GM20000 (cell line): ENCODE measurements at regions not wholly inside any gene's neighbourhood (a gene's known extent, or its start where the extent isn't known, plus 50 kb on each side); places are given as distances from the start of the nearest gene placed in this dataset.

Source experiments
- DNase-seq: peaks from one replicate; pipeline ENCODE4 v3.0.0; 2012; ENCODE audit warnings: low spot score
- CTCF ChIP-seq: IDR thresholded peaks from 2 replicates; pipeline ENCODE4 v1.5.1; 2012; ENCODE audit warnings: mild to moderate bottlenecking, control low read depth; ENCODE audit errors: extremely low read depth, missing control alignments

- no peak for DNase-seq
- no peak for TF ChIP-seq CTCF
Observed at GRCh38 chr20:30598460-30599230, 658.8 kb upstream of the DEFB115 start.

DNA sequence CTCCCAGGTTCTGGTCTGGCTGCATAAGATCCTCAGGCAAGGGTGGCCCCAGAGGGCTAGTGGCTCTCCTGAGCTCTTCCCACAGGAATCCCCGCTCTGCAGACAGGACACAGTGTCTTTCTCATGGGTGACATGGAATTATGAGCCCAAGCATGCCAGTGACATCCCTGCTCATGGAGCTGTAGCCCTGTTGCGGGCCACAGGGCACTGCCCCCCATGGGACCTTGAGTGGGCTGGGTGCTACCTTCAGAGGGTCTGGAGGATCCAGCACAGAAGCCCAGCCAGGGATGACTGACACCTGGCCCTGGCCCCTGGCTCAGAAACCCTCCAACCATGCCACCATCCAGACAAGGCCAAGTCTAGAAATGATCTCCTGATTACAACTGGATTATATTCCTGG is 657.5 kb upstream of the DEFB115 start:
- no peak for DNase-seq
- TF ChIP-seq CTCF, result no peak

GRCh38 chr20:30601974-30602373 is 655.5 kb upstream of the DEFB115 start:
- no peak for DNase-seq

DNA sequence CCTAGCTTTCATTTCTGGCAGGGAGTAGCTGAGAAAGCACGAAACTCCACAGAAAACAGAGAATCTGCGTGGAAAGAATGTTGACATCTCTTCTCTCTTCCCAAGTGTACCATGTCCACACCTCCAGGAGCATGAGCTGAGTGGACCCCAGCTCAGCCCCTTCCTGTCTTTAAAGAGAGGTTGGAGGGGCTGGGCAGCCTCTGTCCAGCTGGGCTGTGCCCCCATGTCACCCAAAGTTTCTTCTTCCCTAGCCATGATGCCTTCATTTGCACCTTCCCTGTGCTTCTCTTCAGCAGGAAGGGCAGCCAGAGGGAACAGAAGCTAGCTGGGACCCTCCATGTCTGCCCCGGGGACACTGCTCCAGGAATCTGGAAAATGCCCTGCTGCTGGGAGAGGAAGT is 655.0 kb upstream of the DEFB115 start:
- DNase-seq, result no peak

More at GRCh38 chr20:30601974-30602373, 655.5 kb upstream of the DEFB115 start:
- no peak for TF ChIP-seq CTCF

GRCh38 chr20:30606990-30607389 is 650.5 kb upstream of the DEFB115 start:
- no peak for DNase-seq
- no peak for TF ChIP-seq CTCF

More for the DNA sequence above, 655.0 kb upstream of the DEFB115 start:
- TF ChIP-seq CTCF, result no peak

DNA sequence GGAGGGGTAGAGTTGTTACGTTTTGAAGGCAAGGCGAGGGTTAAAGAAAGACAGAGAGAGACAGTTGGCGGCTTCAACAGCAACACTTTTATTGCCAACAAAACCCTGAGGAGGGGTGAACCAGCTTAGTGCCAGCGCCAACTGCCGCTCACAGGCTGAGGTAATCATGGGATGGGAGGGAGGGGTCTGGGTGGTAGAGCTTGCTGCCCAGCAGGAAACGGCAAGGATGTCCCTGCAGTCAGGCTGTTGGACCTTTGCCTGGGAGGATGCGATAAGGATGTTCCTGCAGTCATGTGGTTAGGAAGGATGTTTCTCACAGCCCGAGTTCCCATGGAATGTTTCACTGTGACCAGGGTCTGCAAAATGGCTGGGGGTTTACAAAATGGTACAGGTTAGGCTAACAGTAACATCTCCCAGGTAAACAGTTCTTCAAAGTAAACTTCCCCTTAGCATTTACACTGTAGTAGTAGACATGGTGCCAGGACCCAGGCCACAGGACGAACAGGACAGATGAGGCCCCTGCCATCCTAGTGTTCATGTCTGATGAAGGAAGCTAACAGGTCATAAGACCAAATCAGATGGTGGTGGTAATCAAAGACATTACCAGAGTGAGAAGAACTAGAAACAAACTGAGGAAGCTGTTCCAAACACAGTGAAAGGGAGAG is 647.3 kb upstream of the DEFB115 start:
- DNase-seq, result no peak
- TF ChIP-seq CTCF, result no peak

DNA sequence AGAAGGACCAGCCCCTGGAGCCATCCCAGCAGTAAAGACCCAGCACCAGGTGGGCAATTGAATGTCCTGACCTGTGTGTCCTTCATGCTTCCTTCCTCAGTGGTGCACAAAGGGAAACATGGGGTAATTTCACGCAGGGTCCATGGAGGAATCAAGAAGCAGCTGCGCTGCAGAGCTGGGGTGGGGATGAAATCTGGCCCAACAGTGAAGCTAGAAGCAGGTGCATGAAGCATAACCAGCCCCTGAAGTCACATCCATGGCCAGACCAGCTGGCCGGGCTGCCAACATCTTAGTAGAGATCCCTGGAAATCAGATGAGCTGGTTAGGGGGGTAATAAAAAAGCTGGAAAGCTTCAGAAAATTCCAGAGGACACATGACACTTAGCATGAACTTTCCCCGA is 646.7 kb upstream of the DEFB115 start:
- no peak for DNase-seq
- TF ChIP-seq CTCF, result no peak
